Lung (tissue), 11 donors: ENCODE measurements at regions not wholly inside any gene's neighbourhood (a gene's known extent, or its start where the extent isn't known, plus 50 kb on each side); places are given as distances from the start of the nearest gene placed in this dataset.

Experiments used
- ATAC-seq: fragments of 200-7000 bp; cut with Tn5 transposase; one replicate; pipeline ENCODE4 v1.9.1; 2020; ENCODE audit warnings: moderate number of reproducible peaks; ENCODE audit not compliant: insufficient read depth, low FRiP score
- DNase-seq, 3 donors: peaks; one replicate each; pipeline ENCODE4 v3.0.0-alpha.2; 2013 to 2017
- H3K27ac ChIP-seq, 2 donors: one replicate each; pipeline ENCODE4 v1.5.1; 2013; ENCODE audit warnings: mild to moderate bottlenecking in 2 of 2, moderate library complexity in 2 of 2, control low read depth in 1 of 2, inconsistent platforms in 1 of 2, low read depth in 1 of 2, low read length in 1 of 2
- H3K27me3 ChIP-seq, 3 donors: one replicate each; pipeline ENCODE4 v1.5.1; 2013; ENCODE audit warnings: low read length in 2 of 3; ENCODE audit not compliant: control insufficient read depth in 3 of 3, insufficient read depth in 3 of 3
- H3K36me3 ChIP-seq, 4 donors: one replicate each; pipeline ENCODE4 v1.5.1; 2013; ENCODE audit warnings: low read length in 4 of 4, mild to moderate bottlenecking in 1 of 4, moderate library complexity in 1 of 4; ENCODE audit not compliant: control insufficient read depth in 4 of 4, insufficient read depth in 4 of 4
- H3K4me1 ChIP-seq, 5 donors: one replicate each; pipeline ENCODE4 v1.5.1; 2013; ENCODE audit warnings: low read length in 5 of 5, mild to moderate bottlenecking in 2 of 5, moderate library complexity in 1 of 5; ENCODE audit not compliant: control insufficient read depth in 5 of 5, insufficient read depth in 5 of 5
- H3K4me3 ChIP-seq: one replicate; pipeline ENCODE4 v1.5.1; 2013; ENCODE audit warnings: mild to moderate bottlenecking, control low read depth, moderate library complexity
- H3K9ac ChIP-seq, 2 donors: one replicate each; pipeline ENCODE4 v1.5.1; 2013; ENCODE audit warnings: low read length in 2 of 2, control low read depth in 1 of 2; ENCODE audit not compliant: insufficient read depth in 1 of 2
- H3K9me3 ChIP-seq, 4 donors: one replicate each; pipeline ENCODE4 v1.5.1; 2013; ENCODE audit warnings: low read length in 3 of 4, mild to moderate bottlenecking in 1 of 4, moderate library complexity in 1 of 4; ENCODE audit not compliant: control insufficient read depth in 4 of 4, insufficient read depth in 3 of 4
- CTCF ChIP-seq: IDR thresholded peaks from 2 replicates; pipeline ENCODE4 v1.5.1; 2012; ENCODE audit warnings: mild to moderate bottlenecking; ENCODE audit errors: control extremely low read depth, extremely low read depth
- WGBS, 2 donors: extraction: QIAGEN DNeasy Blood & Tissue Kit; methylation state at CpG; one replicate each; pipeline ENCODE4 v1.1.7; 2013; 5-methylcytosine and 5-hydroxymethylcytosine counted together
- donor health status: control.
- donor health status: control.
- donor health status: Bipolar disorder and iron deficiency.
- donor health status: healthy.
- donor health status: DM: yes; HTN: yes; CAD: no.

- WGBS, 2 donors, result 81 to 90% methylated on average over 2 of the region's 2 CpGs
- Histone ChIP-seq H3K9ac (no peak overlapping the region), H3K27me3 (no peaks in the 10 kb centered on the region), H3K9me3 (peaks cover 0 to 3% (median 0%) of the 10 kb centered on the region in 4 donors), H3K4me3 (no peak overlapping the region), H3K4me1 (no peaks in the 10 kb centered on the region), H3K36me3 (no peaks in the 10 kb centered on the region), H3K27ac (no peak overlapping the region)
- no peak for DNase-seq
- ATAC-seq, result no peak
- no peak for TF ChIP-seq CTCF
Measured at GRCh38 chrX:127782904-127783303, 269.3 kb downstream of the ACTRT1 start.

DNA sequence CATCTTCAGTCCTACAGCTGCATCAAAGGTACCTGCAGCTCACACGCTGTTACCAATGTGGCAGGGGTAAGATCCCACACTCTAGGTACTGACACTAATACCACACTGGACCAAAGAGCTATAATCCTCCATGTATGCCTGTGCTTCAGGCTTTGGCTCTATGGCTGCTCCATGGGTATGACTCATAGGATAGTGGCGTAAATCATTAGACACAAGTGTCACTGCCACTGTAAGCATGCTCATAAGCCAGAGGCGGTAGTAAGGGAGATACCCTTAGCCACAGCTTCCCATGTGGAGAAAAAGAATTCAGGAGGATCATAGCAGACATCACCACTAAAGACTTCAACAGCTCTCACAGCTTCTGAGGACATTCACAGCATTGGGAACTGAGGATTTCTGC lies 287.5 kb downstream of the ACTRT1 start:
- WGBS, 2 donors, result 77 to 81% methylated on average over 3 of the region's 3 CpGs
- no peak for TF ChIP-seq CTCF
- Histone ChIP-seq H3K4me1 (no peaks in the 10 kb centered on the region), H3K27me3 (no peaks in the 10 kb centered on the region), H3K9ac (no peak overlapping the region), H3K9me3 (no peaks in the 10 kb centered on the region), H3K4me3 (no peak overlapping the region), H3K36me3 (no peaks in the 10 kb centered on the region), H3K27ac (no peak overlapping the region)
- no peak for ATAC-seq
- no peak for DNase-seq

GRCh38 chrX:127762663-127763062 lies 289.5 kb downstream of the ACTRT1 start:
- no peaks in the 10 kb centered on the region for H3K4me1 ChIP-seq
- H3K36me3 ChIP-seq, result no peaks in the 10 kb centered on the region
- ATAC-seq, result no peak

More at GRCh38 chrX:127762663-127763062, 289.5 kb downstream of the ACTRT1 start:
- no peak for DNase-seq
- H3K27ac ChIP-seq, result no peak overlapping the region
- no peak overlapping the region for H3K4me3 ChIP-seq
- TF ChIP-seq CTCF, result no peak
- H3K27me3 ChIP-seq, result no peaks in the 10 kb centered on the region
- H3K9ac ChIP-seq, result no peak overlapping the region
- no peaks in the 10 kb centered on the region for H3K9me3 ChIP-seq
